ENCODE measurements at regions not wholly inside any gene's neighbourhood (a gene's known extent, or its start where the extent isn't known, plus 50 kb on each side); places are given as distances from the start of the nearest gene placed in this dataset.
"Not testable (repeated sequence)": the region's sequence is repeated elsewhere in the genome, so short reads cannot be mapped to it uniquely, and the experiment has no call there.

- DNase-seq (ENCODE audit: low read depth in 2 of 2): not testable (repeated sequence)
Measured at GRCh38 chr17:16843511-16843910, 128.4 kb downstream of the TNFRSF13B start.

- not testable (repeated sequence) for DNase-seq (ENCODE audit: low read depth in 2 of 2)
Measured at GRCh38 chr17:16842346-16842745, 129.6 kb downstream of the TNFRSF13B start.

GRCh38 chr17:16841896-16842295, 130.0 kb downstream of the TNFRSF13B start:
- DNase-seq (ENCODE audit: low read depth in 2 of 2): not testable (repeated sequence)

- DNase-seq (ENCODE audit: low read depth in 2 of 2): not testable (repeated sequence)
Measured at GRCh38 chr17:16840219-16840618, 131.7 kb downstream of the TNFRSF13B start.

GRCh38 chr17:16839242-16840175, 132.4 kb downstream of the TNFRSF13B start:
- DNase-seq (ENCODE audit: low read depth in 2 of 2): not testable (repeated sequence)

- DNase-seq (ENCODE audit: low read depth in 2 of 2): not testable (repeated sequence)
Measured at GRCh38 chr17:16838795-16839194, 133.1 kb downstream of the TNFRSF13B start.

GRCh38 chr17:16838287-16838686, 133.6 kb downstream of the TNFRSF13B start:
- not testable (repeated sequence) for DNase-seq (ENCODE audit: low read depth in 2 of 2)

GRCh38 chr17:16837468-16838266, 134.3 kb downstream of the TNFRSF13B start:
- not testable (repeated sequence) for DNase-seq (ENCODE audit: low read depth in 2 of 2)

GRCh38 chr17:16836315-16836915, 135.5 kb downstream of the TNFRSF13B start:
- not testable (repeated sequence) for DNase-seq (ENCODE audit: low read depth in 2 of 2)

- not testable (repeated sequence) for DNase-seq (ENCODE audit: low read depth in 2 of 2)
Measured at GRCh38 chr17:16833517-16833916, 138.4 kb downstream of the TNFRSF13B start.

- DNase-seq (ENCODE audit: low read depth in 2 of 2): not testable (repeated sequence)
Measured at GRCh38 chr17:16832853-16833252, 139.1 kb downstream of the TNFRSF13B start.

- DNase-seq (ENCODE audit: low read depth in 2 of 2): not testable (repeated sequence)
Measured at GRCh38 chr17:16832206-16832605, 139.7 kb downstream of the TNFRSF13B start.

- not testable (repeated sequence) for DNase-seq (ENCODE audit: low read depth in 2 of 2)
Measured at GRCh38 chr17:16830770-16831169, 140.7 kb downstream of the CCDC144A start.

- not testable (repeated sequence) for DNase-seq (ENCODE audit: low read depth in 2 of 2)
Measured at GRCh38 chr17:16830219-16830618, 140.2 kb downstream of the CCDC144A start.
